Uterus (tissue), 3 donors: ENCODE measurements at regions not wholly inside any gene's neighbourhood (a gene's known extent, or its start where the extent isn't known, plus 50 kb on each side); places are given as distances from the start of the nearest gene placed in this dataset.

ENCODE experiments used
- DNase-seq, 2 donors: peaks; one replicate each; pipeline ENCODE4 v3.0.0-alpha.2; 2019 to 2020
- H3K27ac ChIP-seq, 2 donors: fragments of 200-600 bp; sonication (generic); 1 replicate in 1 of 2; 2 replicates in 1 of 2; pipeline ENCODE4 v1.5.1; 2016 to 2018
- H3K27me3 ChIP-seq, 2 donors: fragments of 200-600 bp; sonication (generic); one replicate each; pipeline ENCODE4 v1.5.1; 2018 to 2019; ENCODE audit warnings: control low read depth in 1 of 2
- H3K36me3 ChIP-seq, 2 donors: fragments of 200-600 bp; sonication (generic); one replicate each; pipeline ENCODE4 v1.5.1; 2019; ENCODE audit warnings: control low read depth in 1 of 2
- H3K4me1 ChIP-seq, 2 donors: fragments of 200-600 bp; sonication (generic); one replicate each; pipeline ENCODE4 v1.5.1; 2018 to 2019; ENCODE audit warnings: control low read depth in 1 of 2
- H3K4me3 ChIP-seq, 2 donors: fragments of 200-600 bp; sonication (generic); 1 replicate in 1 of 2; 2 replicates in 1 of 2; pipeline ENCODE4 v1.5.1; 2018 to 2019; ENCODE audit warnings: mild to moderate bottlenecking in 1 of 2
- H3K9me3 ChIP-seq, 2 donors: fragments of 200-600 bp; sonication (generic); one replicate each; pipeline ENCODE4 v1.5.1; 2019; ENCODE audit warnings: control low read depth in 1 of 2
- POLR2A ChIP-seq, 2 donors: fragments of 450-650 bp; IDR thresholded peaks; one replicate each; pipeline ENCODE4 v1.6.1; 2016; ENCODE audit warnings: antibody characterized with exemption in 2 of 2, mild to moderate bottlenecking in 1 of 2, moderate library complexity in 1 of 2
- intact Hi-C: fragments of 100-400 bp; cut with DNase I; formaldehyde crosslinking; loops from one replicate; pipeline ENCODE4 v1.15.1; 2023; ENCODE audit warnings: low total_unique reads
- TF ChIP-seq, protein P1 (sequence below), 4 experiments: fragments of 200-600 bp in 2 of 4; fragments of 450-650 bp in 2 of 4; sonication (generic) in 2 of 4; IDR thresholded peaks; one replicate each; pipeline ENCODE4 v1.5.1; 2016 to 2019; ENCODE audit warnings: antibody characterized with exemption in 4 of 4, mild to moderate bottlenecking in 2 of 4, moderate library complexity in 1 of 4
- donor health status: DM: yes; HTN: yes; CAD: no.

DNA sequence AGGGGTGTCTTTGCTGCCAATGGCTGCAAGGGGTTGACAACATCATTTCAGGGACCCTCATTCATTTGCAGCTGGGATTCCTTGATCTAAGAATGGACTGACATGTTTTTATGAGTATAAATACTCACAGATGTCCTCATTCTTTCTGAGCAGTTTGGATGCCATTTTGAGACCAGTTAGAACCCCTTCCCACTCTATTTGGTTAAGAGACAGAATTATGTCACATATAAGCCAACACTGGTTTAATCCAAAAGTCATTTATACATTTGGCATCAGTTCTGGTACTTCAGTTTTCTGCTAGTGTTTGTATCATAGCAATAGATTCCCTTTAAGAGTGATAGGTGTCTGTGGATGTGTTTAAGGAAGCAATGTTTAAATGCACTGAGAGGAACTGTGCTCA, 248.8 kb downstream of the SAMD5 start:
- no peaks in the 10 kb centered on the region for H3K27me3 ChIP-seq
- TF ChIP-seq, protein P1, sequence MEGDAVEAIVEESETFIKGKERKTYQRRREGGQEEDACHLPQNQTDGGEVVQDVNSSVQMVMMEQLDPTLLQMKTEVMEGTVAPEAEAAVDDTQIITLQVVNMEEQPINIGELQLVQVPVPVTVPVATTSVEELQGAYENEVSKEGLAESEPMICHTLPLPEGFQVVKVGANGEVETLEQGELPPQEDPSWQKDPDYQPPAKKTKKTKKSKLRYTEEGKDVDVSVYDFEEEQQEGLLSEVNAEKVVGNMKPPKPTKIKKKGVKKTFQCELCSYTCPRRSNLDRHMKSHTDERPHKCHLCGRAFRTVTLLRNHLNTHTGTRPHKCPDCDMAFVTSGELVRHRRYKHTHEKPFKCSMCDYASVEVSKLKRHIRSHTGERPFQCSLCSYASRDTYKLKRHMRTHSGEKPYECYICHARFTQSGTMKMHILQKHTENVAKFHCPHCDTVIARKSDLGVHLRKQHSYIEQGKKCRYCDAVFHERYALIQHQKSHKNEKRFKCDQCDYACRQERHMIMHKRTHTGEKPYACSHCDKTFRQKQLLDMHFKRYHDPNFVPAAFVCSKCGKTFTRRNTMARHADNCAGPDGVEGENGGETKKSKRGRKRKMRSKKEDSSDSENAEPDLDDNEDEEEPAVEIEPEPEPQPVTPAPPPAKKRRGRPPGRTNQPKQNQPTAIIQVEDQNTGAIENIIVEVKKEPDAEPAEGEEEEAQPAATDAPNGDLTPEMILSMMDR (IDR thresholded peaks at IDR 0.05) = no peak
- no peak for TF ChIP-seq POLR2A (IDR thresholded peaks at IDR 0.05)

DNA sequence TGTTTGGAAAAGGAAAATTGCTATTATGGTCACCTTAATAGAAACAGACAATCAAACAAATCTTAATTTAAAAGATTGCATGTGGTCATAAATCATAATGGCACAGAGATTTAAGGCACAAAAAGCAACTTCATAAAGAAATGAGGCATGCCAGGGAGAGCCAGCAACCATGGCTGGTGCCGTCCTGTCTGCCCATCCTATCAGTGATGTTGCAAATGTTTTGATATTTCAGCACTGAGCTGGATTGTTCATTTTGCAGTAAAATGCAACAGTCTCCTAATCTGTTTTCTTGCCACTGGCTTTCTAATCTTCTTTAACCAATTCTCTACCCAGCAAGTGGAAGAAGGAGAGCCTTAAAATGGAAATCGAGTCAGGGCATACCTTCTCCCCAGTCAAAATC, 249.8 kb downstream of the SAMD5 start:
- Histone ChIP-seq H3K27me3 (no peaks in the 10 kb centered on the region), H3K36me3 (no peaks in the 10 kb centered on the region), H3K9me3 (no peaks in the 10 kb centered on the region), H3K27ac (no peak overlapping the region), H3K4me1 (no peaks in the 10 kb centered on the region), H3K4me3 (no peak overlapping the region)
- DNase-seq = no peak
- TF ChIP-seq, protein P1 (IDR thresholded peaks at IDR 0.05) = no peak
- no peak for TF ChIP-seq POLR2A (IDR thresholded peaks at IDR 0.05)
- intact Hi-C loops = no loop called here

More for the DNA sequence above, 248.8 kb downstream of the SAMD5 start:
- DNase-seq = no peak
- Histone ChIP-seq H3K4me3 (no peak overlapping the region), H3K4me1 (no peaks in the 10 kb centered on the region), H3K36me3 (no peaks in the 10 kb centered on the region), H3K27ac (no peak overlapping the region), H3K9me3 (no peaks in the 10 kb centered on the region)
- intact Hi-C loops = no loop called here

DNA sequence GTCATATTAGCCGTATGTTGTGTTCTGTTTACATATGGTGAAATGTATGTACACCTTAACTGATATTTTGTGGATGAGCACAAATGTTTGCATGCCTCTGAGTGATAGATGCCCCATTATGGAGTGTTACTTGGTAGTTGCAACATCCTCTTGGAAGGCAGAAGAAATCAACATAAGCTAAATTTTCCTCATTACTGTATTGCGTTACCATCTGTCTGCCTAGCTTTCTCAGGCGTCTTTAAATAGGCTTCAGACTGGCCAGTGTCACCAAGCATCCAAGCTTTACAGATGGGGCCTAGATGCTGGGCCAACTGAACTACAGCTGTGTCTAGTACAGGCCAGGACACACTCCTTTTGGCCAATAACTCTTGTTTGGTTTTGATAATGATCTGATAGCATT, 250.6 kb downstream of the SAMD5 start:
- no peak overlapping the region for H3K27ac ChIP-seq
- H3K4me1 ChIP-seq = no peaks in the 10 kb centered on the region
- no peaks in the 10 kb centered on the region for H3K36me3 ChIP-seq
- no peak overlapping the region for H3K4me3 ChIP-seq
- TF ChIP-seq POLR2A (IDR thresholded peaks at IDR 0.05) = no peak
- TF ChIP-seq, protein P1 (IDR thresholded peaks at IDR 0.05) = no peak
- intact Hi-C loops = no loop called here
- no peaks in the 10 kb centered on the region for H3K27me3 ChIP-seq
- no peak for DNase-seq
- H3K9me3 ChIP-seq = no peaks in the 10 kb centered on the region

DNA sequence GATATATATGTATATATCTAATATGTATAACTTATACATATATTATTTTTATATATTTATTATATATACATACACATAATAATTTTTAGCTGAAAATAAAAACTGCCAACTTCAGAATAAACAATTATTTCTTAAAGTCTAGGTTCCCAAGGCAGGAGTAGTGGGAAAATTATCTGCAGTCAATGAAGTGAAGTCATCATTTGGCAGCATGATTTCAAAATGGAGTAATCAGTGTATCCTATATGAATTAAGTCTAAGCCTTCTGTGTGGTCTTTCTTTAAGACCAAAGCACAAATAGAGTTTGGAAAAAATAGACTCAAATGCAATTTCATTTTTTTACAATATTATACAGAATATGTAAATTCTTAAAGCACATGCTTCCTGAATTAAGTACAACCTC, 251.0 kb downstream of the SAMD5 start:
- no peak overlapping the region for H3K27ac ChIP-seq
- no peak for TF ChIP-seq POLR2A (IDR thresholded peaks at IDR 0.05)
- TF ChIP-seq, protein P1 (IDR thresholded peaks at IDR 0.05) = no peak
- H3K27me3 ChIP-seq = no peaks in the 10 kb centered on the region
- H3K4me1 ChIP-seq = no peaks in the 10 kb centered on the region
- no peaks in the 10 kb centered on the region for H3K36me3 ChIP-seq
- H3K9me3 ChIP-seq = no peaks in the 10 kb centered on the region
- intact Hi-C loops = no loop called here
- DNase-seq = no peak
- H3K4me3 ChIP-seq = no peak overlapping the region

DNA sequence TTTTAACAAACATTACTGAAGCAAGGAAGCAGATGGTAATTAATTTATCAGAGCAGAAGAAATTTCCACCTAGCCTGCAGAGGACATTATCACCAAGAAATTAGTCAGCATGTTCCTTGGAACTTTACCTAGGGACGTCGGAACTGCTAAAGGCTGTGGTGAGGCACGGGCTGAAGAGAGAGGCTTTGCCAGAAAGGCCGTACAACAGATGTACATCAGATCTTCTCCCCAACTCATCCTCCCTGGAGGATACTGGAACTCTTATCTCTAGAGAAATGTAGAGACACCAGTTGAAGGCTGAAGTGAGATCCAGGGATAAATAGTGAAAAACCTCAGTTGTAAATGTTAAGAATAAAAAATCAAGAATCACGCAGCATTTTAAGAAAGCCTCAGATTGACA, 257.1 kb downstream of the SAMD5 start:
- DNase-seq = no peak
- Histone ChIP-seq H3K36me3 (no peaks in the 10 kb centered on the region), H3K4me3 (no peak overlapping the region), H3K4me1 (no peaks in the 10 kb centered on the region), H3K27ac (no peak overlapping the region), H3K27me3 (no peaks in the 10 kb centered on the region), H3K9me3 (no peaks in the 10 kb centered on the region)
- intact Hi-C loops = no loop called here
- no peak for TF ChIP-seq POLR2A (IDR thresholded peaks at IDR 0.05)
- TF ChIP-seq, protein P1 (IDR thresholded peaks at IDR 0.05) = no peak
